HepG2 (cell line): ENCODE measurements at regions not wholly inside any gene's neighbourhood (a gene's known extent, or its start where the extent isn't known, plus 50 kb on each side); places are given as distances from the start of the nearest gene placed in this dataset.

Source experiments
- ATAC-seq: fragments of 200-7000 bp; cut with Tn5 transposase; 3 replicates; pipeline ENCODE4 v1.9.1; 2020; ENCODE audit warnings: mild to moderate bottlenecking, moderate library complexity
- BruUV-seq: library from RNA; stranded (reverse); fragments of 400-500 nt; replicated peaks from 2 replicates; lab custom pipeline; 2021; lab: Mats Ljungman, UMichigan
- CTCF ChIA-PET: fragments of 300-600 bp; formaldehyde crosslinking; extraction: SDS; loops from one replicate; lab custom pipeline; 2021; ENCODE audit warnings: low total read pairs, inconsistent platforms, low intra/inter-chr PET ratio; lab: Yijun Ruan, JAX
- POLR2A ChIA-PET: fragments of 350-600 bp; sonication (Branson Sonifier 250); formaldehyde crosslinking; loops from one replicate; lab custom pipeline; 2020; ENCODE audit warnings: antibody characterized with exemption, inconsistent platforms; lab: Yijun Ruan, JAX
- DNase-seq: peaks from one replicate; pipeline ENCODE4 v3.0.0-alpha.2; 2015; ENCODE audit warnings: low spot score
- FAIRE-seq: peaks from 3 replicates; lab custom pipeline; 2011; peaks lifted over from hg19 to GRCh38; lab: Jason Lieb, UNC
- H2AFZ ChIP-seq: one replicate; pipeline ENCODE4 v1.6.1; 2011; ENCODE audit warnings: low read length, inconsistent platforms
- H3K27ac ChIP-seq: fragments of 300-600 bp; 3 replicates; pipeline ENCODE4 v1.8.0; 2011; ENCODE audit warnings: mixed run types, mild to moderate bottlenecking, mixed read lengths, low read length, inconsistent platforms; ENCODE audit not compliant: insufficient read depth; ENCODE audit errors: extremely low read length
- H3K27me3 ChIP-seq, 2 experiments: fragments of 200-600 bp in 1 of 2; 2 replicates in 1 of 2; 3 replicates in 1 of 2; pipeline versions ENCODE4 v1.6.0 to v1.8.0; 2011; ENCODE audit warnings: low read length in 2 of 2, mild to moderate bottlenecking in 2 of 2, moderate library complexity in 2 of 2, inconsistent platforms in 1 of 2; ENCODE audit not compliant: insufficient read depth in 2 of 2, control insufficient read depth in 1 of 2
- H3K36me3 ChIP-seq, 2 experiments: fragments of 200-600 bp in 1 of 2; replicated peaks in 1 of 2; 2 replicates in 1 of 2; 3 replicates in 1 of 2; pipeline versions ENCODE4 v1.5.1 to v1.8.0; 2011; ENCODE audit warnings: low read length in 2 of 2, inconsistent platforms in 1 of 2; ENCODE audit not compliant: insufficient read depth in 2 of 2, control insufficient read depth in 1 of 2
- H3K4me1 ChIP-seq: 2 replicates; pipeline ENCODE4 v1.5.1; 2012; ENCODE audit warnings: low read length, inconsistent platforms; ENCODE audit not compliant: insufficient read depth
- H3K4me2 ChIP-seq: 2 replicates; pipeline ENCODE4 v1.6.0; 2011; ENCODE audit warnings: low read depth, low read length, inconsistent platforms
- H3K4me3 ChIP-seq, 3 experiments: fragments of 200-600 bp in 1 of 3; sonication (generic), shearing (Covaris generic) in 1 of 3; replicated peaks in 1 of 3; 2 replicates each; pipeline ENCODE4 v1.5.1; 2011 to 2016; ENCODE audit warnings: low read length in 3 of 3, inconsistent platforms in 2 of 3, low read depth in 2 of 3, mild to moderate bottlenecking in 2 of 3, control low read depth in 1 of 3, mixed read lengths in 1 of 3; ENCODE audit not compliant: insufficient read depth in 1 of 3
- H3K79me2 ChIP-seq: one replicate; pipeline ENCODE4 v1.6.1; 2011; ENCODE audit warnings: low read length, inconsistent platforms; ENCODE audit not compliant: insufficient read depth
- H3K9ac ChIP-seq: 2 replicates; pipeline ENCODE4 v1.6.0; 2011; ENCODE audit warnings: mild to moderate bottlenecking, low read depth, low read length, inconsistent platforms; ENCODE audit not compliant: insufficient read depth
- H3K9me3 ChIP-seq: 2 replicates; pipeline ENCODE4 v1.5.1; 2012; ENCODE audit warnings: mild to moderate bottlenecking, low read length
- H4K20me1 ChIP-seq: 2 replicates; pipeline ENCODE4 v1.6.0; 2011; ENCODE audit warnings: inconsistent platforms, mild to moderate bottlenecking, low read length, moderate library complexity; ENCODE audit not compliant: insufficient read depth
- ARHGAP35 ChIP-seq: sonication (generic); formaldehyde crosslinking; IDR thresholded peaks from 2 replicates; pipeline ENCODE4 v1.9.0; 2022; ENCODE audit warnings: mild to moderate bottlenecking, inconsistent platforms, moderate library complexity, missing genetic modification reagents, borderline replicate concordance
- ATM ChIP-seq: fragments of 450-650 bp; IDR thresholded peaks from 2 replicates; pipeline ENCODE4 v1.7.1; 2017; ENCODE audit warnings: mild to moderate bottlenecking, borderline replicate concordance
- MNT ChIP-seq: fragments of 450-650 bp; IDR thresholded peaks from 2 replicates; pipeline ENCODE4 v1.6.1; 2016
- TFDP2 ChIP-seq: sonication (generic); formaldehyde crosslinking; IDR thresholded peaks from 2 replicates; pipeline ENCODE4 v1.4.0; 2020; ENCODE audit warnings: missing genetic modification reagents
- THAP11 ChIP-seq: IDR thresholded peaks from 2 replicates; pipeline ENCODE4 v1.6.1; 2016; ENCODE audit warnings: missing biosample characterization, missing genetic modification reagents
- ZNF143 ChIP-seq: sonication (generic); formaldehyde crosslinking; IDR thresholded peaks from 2 replicates; pipeline ENCODE4 v1.4.0; 2020; ENCODE audit warnings: missing genetic modification reagents
- ZNF260 ChIP-seq: sonication (generic); formaldehyde crosslinking; IDR thresholded peaks from 2 replicates; pipeline ENCODE4 v1.4.0; 2020; ENCODE audit warnings: missing genetic modification reagents, low read depth, mild to moderate bottlenecking, borderline replicate concordance
- ZNF296 ChIP-seq: sonication (generic); formaldehyde crosslinking; conservative IDR thresholded peaks from 2 replicates; pipeline ENCODE4 v1.5.0; 2020; ENCODE audit warnings: mild to moderate bottlenecking, missing genetic modification reagents
- ZNF773 ChIP-seq: sonication (generic); formaldehyde crosslinking; IDR thresholded peaks from 2 replicates; pipeline ENCODE4 v1.4.0; 2020; ENCODE audit warnings: missing genetic modification reagents, borderline replicate concordance
- ZSCAN12 ChIP-seq: sonication (generic); formaldehyde crosslinking; IDR thresholded peaks from 2 replicates; pipeline ENCODE4 v1.9.0; 2021; ENCODE audit warnings: mild to moderate bottlenecking, missing genetic modification reagents
- ZSCAN9 ChIP-seq: IDR thresholded peaks from 2 replicates; pipeline ENCODE4 v1.6.1; 2016; ENCODE audit warnings: borderline replicate concordance
- WGBS: methylation state at CpG from one replicate; pipeline ENCODE4 v1.1.6; 2017; ENCODE audit warnings: low lambda C conversion rate; 5-methylcytosine and 5-hydroxymethylcytosine counted together
- in situ Hi-C: cut with HindIII; loops from 2 replicates; pipeline ENCODE4 v1.10.0; 2017; ENCODE audit warnings: low pct_unique_long_range_greater_than_20kb; ENCODE audit not compliant: extremely low pct_ligation_motif_present
- intact Hi-C: fragments of 100-400 bp; cut with micrococcal nuclease; formaldehyde crosslinking; loops from one replicate; pipeline ENCODE4 v1.10.0; 2022; ENCODE audit not compliant: unreplicated experiment

- TF ChIP-seq MNT: no peak
- TF ChIP-seq, all 625 proteins: peak for 0
These were observed 126.6 kb upstream of the LSM8 start (continued) for GRCh38 chr7:118057404-118057803.

GRCh38 chr7:118059209-118059608 is 124.8 kb upstream of the LSM8 start:
- FAIRE-seq (no peak), ATAC-seq (no peak), DNase-seq (no peak)
- Histone ChIP-seq H3K27ac (no peak overlapping the region), H4K20me1 (no peaks in the 10 kb centered on the region), H3K27me3 (no peaks in the 10 kb centered on the region), H3K36me3 (no peaks in the 10 kb centered on the region), H3K79me2 (no peaks in the 10 kb centered on the region), H3K4me3 (no peak overlapping the region)
- ChIA-PET CTCF (no interaction called here), POLR2A (no interaction called here)
- TF ChIP-seq ZSCAN9 (CRISPR knock-in tag) (no peak), ZNF143 (CRISPR knock-in tag) (no peak)
- TF ChIP-seq, all 625 proteins: peak for 0
- Histone ChIP-seq H3K9me3 (no peaks in the 10 kb centered on the region), H3K4me1 (no peaks in the 10 kb centered on the region), H3K9ac (no peak overlapping the region), H3K4me2 (no peak overlapping the region), H2AFZ (no peak overlapping the region)
- intact Hi-C loops (no loop called here), in situ Hi-C loops (no loop called here)
- WGBS: 5% methylated on average over 2 of the region's 2 CpGs
- BruUV-seq: no TSS peak

GRCh38 chr7:118060692-118061091 is 123.3 kb upstream of the LSM8 start:
- FAIRE-seq (no peak), DNase-seq (no peak), ATAC-seq (no peak)
- in situ Hi-C loops: no loop called here
- no peaks in the 10 kb centered on the region for H3K27me3 ChIP-seq
- no TSS peak for BruUV-seq
- H3K4me2 ChIP-seq: no peak overlapping the region
- no peaks in the 10 kb centered on the region for H3K9me3 ChIP-seq
- POLR2A ChIA-PET: no interaction called here
- CTCF ChIA-PET: no interaction called here
- H4K20me1 ChIP-seq: no peaks in the 10 kb centered on the region
- no peak overlapping the region for H3K27ac ChIP-seq
- no peaks in the 10 kb centered on the region for H3K36me3 ChIP-seq
- no peak overlapping the region for H3K9ac ChIP-seq
- intact Hi-C loops: no loop called here
- no peaks in the 10 kb centered on the region for H3K4me1 ChIP-seq
- H2AFZ ChIP-seq: no peak overlapping the region
- TF ChIP-seq THAP11 (no peak), ZNF773 (CRISPR knock-in tag) (no peak), ATM (no peak), ZNF296 (CRISPR knock-in tag) (no peak), ARHGAP35 (CRISPR knock-in tag) (no peak), ZSCAN12 (CRISPR knock-in tag) (no peak), ZNF260 (CRISPR knock-in tag) (no peak), TFDP2 (CRISPR knock-in tag) (no peak)
- 0% methylated on average over 1 of the region's 1 CpG for WGBS
- no peaks in the 10 kb centered on the region for H3K79me2 ChIP-seq
- no peak overlapping the region for H3K4me3 ChIP-seq
